ENCODE measurements at regions not wholly inside any gene's neighbourhood (a gene's known extent, or its start where the extent isn't known, plus 50 kb on each side); places are given as distances from the start of the nearest gene placed in this dataset.

GRCh38 chr13:57353831-57354230, 186.8 kb downstream of the PRR20E start (continued):
- TF ChIP-seq ZBTB33 (IDR thresholded peaks at IDR 0.05): no peak
- TF ChIP-seq HDGF (IDR thresholded peaks at IDR 0.05): no peak
- TF ChIP-seq NFIC (IDR thresholded peaks at IDR 0.05; ENCODE audit: low read depth, low read length): no peak
- no peak for TF ChIP-seq ZNF24 (IDR thresholded peaks at IDR 0.05)
- no peak for TF ChIP-seq ETV6 (conservative IDR thresholded peaks at IDR 0.05 in 1 of 2, IDR thresholded peaks at IDR 0.05 in 1 of 2; ENCODE audit: borderline replicate concordance in 1 of 2, low read depth in 1 of 2)
- TF ChIP-seq ZBED1 (IDR thresholded peaks at IDR 0.05; ENCODE audit: borderline replicate concordance): no peak
- no peak for TF ChIP-seq LARP7 (IDR thresholded peaks at IDR 0.05)
- no peak for TF ChIP-seq WRNIP1 (IDR thresholded peaks at IDR 0.05; ENCODE audit: borderline replicate concordance, low read depth, low read length)

GRCh38 chr13:57375876-57376275, 208.9 kb downstream of the PRR20E start:
- no peaks in the 10 kb centered on the region for H3K9me3 ChIP-seq (replicated peaks; ENCODE audit: control insufficient read depth, insufficient read depth, low read length)
- H3K4me3 ChIP-seq: no peak overlapping the region
- intact Hi-C loops (cut with micrococcal nuclease; ENCODE audit: unreplicated experiment) (no loop called here), in situ Hi-C loops (cut with MboI) (no loop called here)
- FAIRE-seq (no peak), DNase-seq (ENCODE audit: low read depth, low spot score) (no peak), ATAC-seq (no peak)
- no peaks in the 10 kb centered on the region for H3K4me1 ChIP-seq (ENCODE audit: control insufficient read depth, insufficient read depth, low read length)
- TF ChIP-seq RFX5 (IDR thresholded peaks at IDR 0.05; ENCODE audit: low read depth, low read length) (no peak), POLR2A (IDR thresholded peaks at IDR 0.05; ENCODE audit: low read depth, low read length) (no peak), SPI1 (IDR thresholded peaks at IDR 0.05; ENCODE audit: borderline replicate concordance, insufficient read depth, low read depth, low read length) (no peak), LARP7 (IDR thresholded peaks at IDR 0.05) (no peak), MLLT1 (IDR thresholded peaks at IDR 0.05) (no peak), RUNX3 (IDR thresholded peaks at IDR 0.05; ENCODE audit: low read length) (no peak), ZNF217 (IDR thresholded peaks at IDR 0.05) (no peak), E2F8 (IDR thresholded peaks at IDR 0.05; ENCODE audit: low read depth, partially characterized antibody) (no peak)
- no peaks in the 10 kb centered on the region for H3K36me3 ChIP-seq (ENCODE audit: control insufficient read depth in 2 of 2, insufficient read depth in 2 of 2, low read length in 1 of 2)
- ChIA-PET POLR2A (no interaction called here), CTCF (no interaction called here), SMC1A (ENCODE audit: uncharacterized antibody, unreplicated experiment) (no interaction called here), RAD21 (ENCODE audit: unreplicated experiment) (no interaction called here)
- no peaks in the 10 kb centered on the region for H3K79me2 ChIP-seq (ENCODE audit: control insufficient read depth, insufficient read depth, low read length)
- H3K27me3 ChIP-seq (replicated peaks in 1 of 2; ENCODE audit: control insufficient read depth in 2 of 2, insufficient read depth in 2 of 2, low read length in 1 of 2): no peaks in the 10 kb centered on the region
- no peak overlapping the region for H3K9ac ChIP-seq (ENCODE audit: control insufficient read depth, insufficient read depth, low read length)
- no peak overlapping the region for H2AFZ ChIP-seq (ENCODE audit: control insufficient read depth, low read depth, low read length)
- no peak overlapping the region for H3K27ac ChIP-seq (ENCODE audit: control insufficient read depth, insufficient read depth)
- no peak overlapping the region for H3K4me2 ChIP-seq (ENCODE audit: control insufficient read depth, insufficient read depth)
- H4K20me1 ChIP-seq (ENCODE audit: control insufficient read depth, insufficient read depth): no peaks in the 10 kb centered on the region
- BruUV-seq (replicated peaks): no TSS peak
- WGBS (ENCODE audit: insufficient coverage, insufficient replicate concordance, low lambda C conversion rate, missing lambda C conversion rate): 3% methylated on average over 2 of the region's 2 CpGs

All from GM12878 (cell line).